ENCODE measurements at regions not wholly inside any gene's neighbourhood (a gene's known extent, or its start where the extent isn't known, plus 50 kb on each side); places are given as distances from the start of the nearest gene placed in this dataset.

GRCh38 chr9:79945016-79945415 is 373.3 kb downstream of the TLE4 start:
- DNase-seq (ENCODE audit: low spot score) = no peak

GRCh38 chr9:79940919-79941318 is 369.2 kb downstream of the TLE4 start:
- DNase-seq (ENCODE audit: low spot score) = no peak

- no peak for DNase-seq (ENCODE audit: low spot score)
Measured at GRCh38 chr9:79939819-79940218, 368.1 kb downstream of the TLE4 start.

GRCh38 chr9:79936336-79936735 is 364.6 kb downstream of the TLE4 start:
- no peak for DNase-seq (ENCODE audit: low spot score)

GRCh38 chr9:79929285-79929684 is 357.5 kb downstream of the TLE4 start:
- no peak for DNase-seq (ENCODE audit: low spot score)

GRCh38 chr9:79928661-79929223 is 357.0 kb downstream of the TLE4 start:
- no peak for DNase-seq (ENCODE audit: low spot score)

GRCh38 chr9:79925326-79925725 is 353.6 kb downstream of the TLE4 start:
- no peak for DNase-seq (ENCODE audit: low spot score)

GRCh38 chr9:79924836-79925235 is 353.1 kb downstream of the TLE4 start:
- no peak for DNase-seq (ENCODE audit: low spot score)

GRCh38 chr9:79917421-79917820 is 345.7 kb downstream of the TLE4 start:
- no peak for DNase-seq (ENCODE audit: low spot score)

- DNase-seq (ENCODE audit: low spot score) = no peak
Measured at GRCh38 chr9:79913867-79914266, 342.1 kb downstream of the TLE4 start.

GRCh38 chr9:79912318-79913070 is 340.7 kb downstream of the TLE4 start:
- DNase-seq (ENCODE audit: low spot score) = no peak

GRCh38 chr9:79911724-79912123 is 340.0 kb downstream of the TLE4 start:
- DNase-seq (ENCODE audit: low spot score) = no peak

- DNase-seq (ENCODE audit: low spot score) = no peak
Measured at GRCh38 chr9:79902825-79903600, 331.2 kb downstream of the TLE4 start.

- no peak for DNase-seq (ENCODE audit: low spot score)
Measured at GRCh38 chr9:79900754-79901153, 329.0 kb downstream of the TLE4 start.

- no peak for DNase-seq (ENCODE audit: low spot score)
Measured at GRCh38 chr9:79896390-79896980, 324.7 kb downstream of the TLE4 start.

GRCh38 chr9:79895232-79895631 is 323.5 kb downstream of the TLE4 start:
- DNase-seq (ENCODE audit: low spot score) = no peak

GRCh38 chr9:79889369-79889768 is 317.6 kb downstream of the TLE4 start:
- no peak for DNase-seq (ENCODE audit: low spot score)

GRCh38 chr9:79885093-79885857 is 313.5 kb downstream of the TLE4 start:
- no peak for DNase-seq (ENCODE audit: low spot score)

GRCh38 chr9:79884546-79884945 is 312.8 kb downstream of the TLE4 start:
- DNase-seq (ENCODE audit: low spot score) = no peak

GRCh38 chr9:79883073-79883645 is 311.4 kb downstream of the TLE4 start:
- no peak for DNase-seq (ENCODE audit: low spot score)

- DNase-seq (ENCODE audit: low spot score) = no peak
Measured at GRCh38 chr9:79880626-79881025, 308.9 kb downstream of the TLE4 start.

Measured in iPS-NIHi11 (cell line).